ENCODE measurements at regions not wholly inside any gene's neighbourhood (a gene's known extent, or its start where the extent isn't known, plus 50 kb on each side); places are given as distances from the start of the nearest gene placed in this dataset.

DNA sequence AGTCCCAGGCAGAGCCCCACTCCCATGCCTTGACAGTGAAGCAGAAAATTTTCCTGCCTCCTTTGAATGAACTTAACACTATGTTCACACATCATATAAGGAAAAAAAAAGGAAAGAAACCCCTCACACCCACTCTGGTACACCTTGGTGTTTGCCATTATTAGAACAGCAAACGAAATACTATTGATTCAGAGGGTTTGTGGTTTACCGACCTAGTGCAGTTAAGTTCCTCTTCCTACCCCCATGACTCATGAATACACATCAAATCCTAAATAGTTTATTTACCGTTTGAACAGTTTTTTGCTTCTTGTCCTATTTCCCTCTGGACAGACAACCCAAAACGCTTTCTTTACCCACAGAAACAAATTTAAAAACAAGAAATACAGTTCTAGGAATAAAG lies 237.7 kb downstream of the FOXA2 start:
- H4K91ac ChIP-seq (replicated peaks; ENCODE audit: insufficient read length, low read length) = no peak overlapping the region
- H3K23me2 ChIP-seq (ENCODE audit: low read depth, low read length) = no peaks in the 10 kb centered on the region
- POLR2A ChIA-PET (ENCODE audit: partially characterized antibody) = no interaction called here
- H4K5ac ChIP-seq (ENCODE audit: insufficient read length, low read depth, low read length) = no peak overlapping the region
- no peak overlapping the region for H3K4ac ChIP-seq (replicated peaks; ENCODE audit: insufficient read length, low read depth, low read length)
- H2BK20ac ChIP-seq (ENCODE audit: low read length) = no peak overlapping the region
- no peak for FAIRE-seq
- no peaks in the 10 kb centered on the region; a peak in 2 of 7 replicates for H3K27me3 ChIP-seq (replicated peaks in 1 of 4; ENCODE audit: control insufficient read depth in 3 of 4, extremely low read depth in 1 of 4, insufficient read depth in 3 of 4, low read length in 3 of 4)
- DNase-seq (ENCODE audit: low read depth in 1 of 2, low spot score in 2 of 2) = no peak
- TF ChIP-seq, protein P1, sequence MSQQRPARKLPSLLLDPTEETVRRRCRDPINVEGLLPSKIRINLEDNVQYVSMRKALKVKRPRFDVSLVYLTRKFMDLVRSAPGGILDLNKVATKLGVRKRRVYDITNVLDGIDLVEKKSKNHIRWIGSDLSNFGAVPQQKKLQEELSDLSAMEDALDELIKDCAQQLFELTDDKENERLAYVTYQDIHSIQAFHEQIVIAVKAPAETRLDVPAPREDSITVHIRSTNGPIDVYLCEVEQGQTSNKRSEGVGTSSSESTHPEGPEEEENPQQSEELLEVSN (IDR thresholded peaks at IDR 0.05) = no peak
- no peak for TF ChIP-seq SIN3A (conservative IDR thresholded peaks at IDR 0.05 in 1 of 2, IDR thresholded peaks at IDR 0.05 in 1 of 2; ENCODE audit: low read depth in 1 of 2, low read length in 2 of 2)
- TF ChIP-seq CEBPB (IDR thresholded peaks at IDR 0.05; ENCODE audit: low read depth, low read length) = no peak
- TF ChIP-seq RNF2 (IDR thresholded peaks at IDR 0.05; ENCODE audit: borderline replicate concordance, low read depth, low read length, missing control alignments, poor library complexity, severe bottlenecking) = no peak
- no peak for TF ChIP-seq BACH1 (IDR thresholded peaks at IDR 0.05; ENCODE audit: low read length)
- TF ChIP-seq GABPA (IDR thresholded peaks at IDR 0.05; ENCODE audit: borderline replicate concordance, insufficient read depth, low read length) = no peak
- TF ChIP-seq CBX5 (IDR thresholded peaks at IDR 0.05; ENCODE audit: low read depth, low read length) = no peak
- TF ChIP-seq KDM5A (IDR thresholded peaks at IDR 0.05; ENCODE audit: low read length) = no peak
- H3K27ac ChIP-seq (ENCODE audit: low read depth, low read length) = no peak overlapping the region
- H3K4me1 ChIP-seq (replicated peaks in 1 of 4; ENCODE audit: control insufficient read depth in 3 of 4, insufficient read depth in 4 of 4, low read length in 3 of 4) = no peaks in the 10 kb centered on the region
- no peak overlapping the region for H2BK12ac ChIP-seq (ENCODE audit: low read depth, low read length)
- no peaks in the 10 kb centered on the region for H3K9me3 ChIP-seq (ENCODE audit: insufficient read depth in 2 of 2, low read depth in 1 of 2, low read length in 1 of 2)
- no peak overlapping the region for H2AFZ ChIP-seq (ENCODE audit: low read length)
- H3K14ac ChIP-seq (ENCODE audit: insufficient read length) = no peak overlapping the region
- no peaks in the 10 kb centered on the region for H3K79me2 ChIP-seq (ENCODE audit: control insufficient read depth in 1 of 2, insufficient read depth in 2 of 2, low read length in 2 of 2)
- no peaks in the 10 kb centered on the region for H3K79me1 ChIP-seq (ENCODE audit: low read depth, low read length)
- no peak overlapping the region for H3K9ac ChIP-seq (replicated peaks in 1 of 4; ENCODE audit: extremely low read depth in 1 of 4, low read depth in 3 of 4, low read length in 3 of 4)
- CTCF ChIA-PET (ENCODE audit: partially characterized antibody) = interaction anchor here (0.7 to 8.5 kb wide), 4 partner anchors 7 to 239 kb away, joined by 3 to 54 read pairs (median 4); no protein-coding TSS in a partner anchor
- no peak overlapping the region for H4K8ac ChIP-seq (ENCODE audit: extremely low read depth, insufficient read depth, low read length)
- H3K18ac ChIP-seq (ENCODE audit: extremely low read depth, low read length) = no peak overlapping the region
- H3K4me3 ChIP-seq (ENCODE audit: extremely low read depth in 1 of 4, insufficient read depth in 2 of 4, low read depth in 3 of 4, low read length in 4 of 4) = no peak overlapping the region
- no peak overlapping the region for H2BK5ac ChIP-seq (ENCODE audit: low read depth, low read length)
- no peaks in the 10 kb centered on the region for H3K36me3 ChIP-seq (ENCODE audit: control insufficient read depth in 2 of 4, insufficient read depth in 4 of 4, low read length in 3 of 4)
- 82% methylated on average over 4 of the region's 4 CpGs; no CpG with 5 or more reads in 1 of the 2 experiments for WGBS, 2 experiments (ENCODE audit: extremely low coverage in 1 of 2, insufficient coverage in 1 of 2, insufficient read length in 1 of 2, insufficient replicate concordance in 2 of 2, low coverage in 1 of 2, low lambda C conversion rate in 2 of 2, missing lambda C conversion rate in 1 of 2)
- H3K4me2 ChIP-seq (ENCODE audit: insufficient read depth in 1 of 2, low read depth in 2 of 2, low read length in 2 of 2) = no peak overlapping the region
- no peak overlapping the region for H2BK15ac ChIP-seq (ENCODE audit: low read length)
- H4K20me1 ChIP-seq (replicated peaks in 1 of 2; ENCODE audit: control insufficient read depth in 1 of 2, insufficient read depth in 2 of 2, low read length in 2 of 2) = no peaks in the 10 kb centered on the region
- no peak overlapping the region for H2BK120ac ChIP-seq (replicated peaks; ENCODE audit: low read depth, low read length)
- H2AK5ac ChIP-seq (ENCODE audit: low read depth, low read length) = no peak overlapping the region
- no peak overlapping the region for H3K56ac ChIP-seq (replicated peaks; ENCODE audit: insufficient read length, low read depth, low read length)
- no peak overlapping the region for H3K23ac ChIP-seq (ENCODE audit: insufficient read length)

Data from H1 (cell line).